WI38 (cell line): ENCODE measurements at regions not wholly inside any gene's neighbourhood (a gene's known extent, or its start where the extent isn't known, plus 50 kb on each side); places are given as distances from the start of the nearest gene placed in this dataset.

Source experiments
- H3K4me3 ChIP-seq: 2 replicates; pipeline ENCODE4 v1.5.1; 2011; ENCODE audit warnings: low read depth, mild to moderate bottlenecking, control low read depth, low read length
- TF ChIP-seq, protein P1 (sequence below): IDR thresholded peaks from 2 replicates; pipeline ENCODE4 v1.5.1; 2012; ENCODE audit warnings: low read depth, mild to moderate bottlenecking, control low read depth, low read length

GRCh38 chr20:22791877-22792525 lies 207.6 kb upstream of the FOXA2 start:
- TF ChIP-seq, protein P1, sequence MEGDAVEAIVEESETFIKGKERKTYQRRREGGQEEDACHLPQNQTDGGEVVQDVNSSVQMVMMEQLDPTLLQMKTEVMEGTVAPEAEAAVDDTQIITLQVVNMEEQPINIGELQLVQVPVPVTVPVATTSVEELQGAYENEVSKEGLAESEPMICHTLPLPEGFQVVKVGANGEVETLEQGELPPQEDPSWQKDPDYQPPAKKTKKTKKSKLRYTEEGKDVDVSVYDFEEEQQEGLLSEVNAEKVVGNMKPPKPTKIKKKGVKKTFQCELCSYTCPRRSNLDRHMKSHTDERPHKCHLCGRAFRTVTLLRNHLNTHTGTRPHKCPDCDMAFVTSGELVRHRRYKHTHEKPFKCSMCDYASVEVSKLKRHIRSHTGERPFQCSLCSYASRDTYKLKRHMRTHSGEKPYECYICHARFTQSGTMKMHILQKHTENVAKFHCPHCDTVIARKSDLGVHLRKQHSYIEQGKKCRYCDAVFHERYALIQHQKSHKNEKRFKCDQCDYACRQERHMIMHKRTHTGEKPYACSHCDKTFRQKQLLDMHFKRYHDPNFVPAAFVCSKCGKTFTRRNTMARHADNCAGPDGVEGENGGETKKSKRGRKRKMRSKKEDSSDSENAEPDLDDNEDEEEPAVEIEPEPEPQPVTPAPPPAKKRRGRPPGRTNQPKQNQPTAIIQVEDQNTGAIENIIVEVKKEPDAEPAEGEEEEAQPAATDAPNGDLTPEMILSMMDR = no peak

GRCh38 chr20:22794200-22794599 lies 209.8 kb upstream of the FOXA2 start:
- TF ChIP-seq, protein P1 = no peak

More at GRCh38 chr20:22791877-22792525, 207.6 kb upstream of the FOXA2 start:
- no peak overlapping the region for H3K4me3 ChIP-seq

GRCh38 chr20:22795433-22795832 lies 211.1 kb upstream of the FOXA2 start:
- TF ChIP-seq, protein P1 = no peak
- H3K4me3 ChIP-seq = no peak overlapping the region

More at GRCh38 chr20:22794200-22794599, 209.8 kb upstream of the FOXA2 start:
- H3K4me3 ChIP-seq = no peak overlapping the region

DNA sequence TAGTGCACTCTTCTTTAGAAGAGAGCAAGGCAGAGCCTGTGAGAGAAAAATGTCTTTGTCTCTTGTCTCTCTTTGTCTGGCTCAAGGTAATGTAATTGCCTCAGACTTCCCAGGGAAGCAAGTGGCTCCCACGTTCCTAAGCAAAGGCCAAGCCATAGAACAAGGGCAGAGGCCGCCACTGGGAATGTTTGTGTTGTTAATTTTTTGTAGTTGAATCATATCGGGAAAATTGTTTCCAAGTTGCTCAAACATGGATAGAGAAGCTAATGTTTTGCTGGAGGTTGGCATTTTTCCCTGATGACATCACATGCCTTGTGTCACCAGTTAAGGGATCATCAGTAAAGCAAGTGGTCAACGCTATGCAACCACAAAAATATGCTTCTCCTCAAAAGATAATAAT lies 211.5 kb upstream of the FOXA2 start:
- H3K4me3 ChIP-seq = no peak overlapping the region
- TF ChIP-seq, protein P1 = no peak

- no peak overlapping the region for H3K4me3 ChIP-seq
- TF ChIP-seq, protein P1 = no peak
Observed at GRCh38 chr20:22796469-22797077, 212.2 kb upstream of the FOXA2 start.

DNA sequence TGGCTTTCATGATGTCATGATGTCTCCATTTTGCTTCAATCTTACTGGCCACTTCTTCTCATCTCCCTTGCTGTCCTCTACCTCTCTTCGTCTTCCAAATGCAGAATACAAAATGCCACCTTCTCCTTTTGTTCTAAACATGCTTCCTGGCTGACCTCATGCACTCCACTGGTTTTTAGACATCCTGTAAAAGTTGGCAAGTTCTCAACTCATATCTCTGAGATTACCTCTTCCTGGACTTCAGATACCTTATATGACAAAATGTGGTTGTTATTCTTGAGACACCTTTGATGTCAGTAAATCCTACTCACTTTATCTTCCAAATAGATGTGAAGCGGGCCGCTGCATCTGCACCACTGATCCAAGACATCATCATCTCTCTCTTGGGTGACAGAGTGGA lies 212.7 kb upstream of the FOXA2 start:
- H3K4me3 ChIP-seq = no peak overlapping the region
- TF ChIP-seq, protein P1 = no peak

GRCh38 chr20:22799687-22800086 lies 215.3 kb upstream of the FOXA2 start:
- TF ChIP-seq, protein P1 = no peak

More at GRCh38 chr20:22799687-22800086, 215.3 kb upstream of the FOXA2 start:
- H3K4me3 ChIP-seq = no peak overlapping the region
